GM23338 (cell line): ENCODE measurements at regions not wholly inside any gene's neighbourhood (a gene's known extent, or its start where the extent isn't known, plus 50 kb on each side); places are given as distances from the start of the nearest gene placed in this dataset.

Source experiments
- ATAC-seq: fragments of 200-7000 bp; cut with Tn5 transposase; 3 replicates; pipeline ENCODE4 v1.9.1; 2020
- DNase-seq: peaks from one replicate; pipeline ENCODE4 v3.0.0-alpha.2; 2015; ENCODE audit warnings: low spot score
- H2AFZ ChIP-seq: fragments of 200-600 bp; sonication (generic); 2 replicates; pipeline ENCODE4 v1.8.0; 2016; ENCODE audit warnings: antibody characterized with exemption, mild to moderate bottlenecking, moderate library complexity
- H3F3A ChIP-seq: fragments of 200-600 bp; sonication (generic); replicated peaks from 2 replicates; pipeline ENCODE4 v1.8.0; 2017; ENCODE audit warnings: antibody characterized with exemption, mixed run types, low read depth
- H3K27ac ChIP-seq: fragments of 200-600 bp; sonication (generic); 2 replicates; pipeline ENCODE4 v1.6.1; 2016; ENCODE audit warnings: low read depth
- H3K27me3 ChIP-seq: fragments of 200-600 bp; sonication (generic); 2 replicates; pipeline ENCODE4 v1.8.0; 2016; ENCODE audit warnings: mild to moderate bottlenecking, mixed run types, moderate library complexity; ENCODE audit not compliant: insufficient read depth
- H3K36me3 ChIP-seq: fragments of 200-600 bp; sonication (generic); 2 replicates; pipeline ENCODE4 v1.8.0; 2016; ENCODE audit warnings: mild to moderate bottlenecking; ENCODE audit not compliant: insufficient read depth
- H3K4me1 ChIP-seq: fragments of 200-600 bp; sonication (generic); 2 replicates; pipeline ENCODE4 v1.8.0; 2016; ENCODE audit warnings: mild to moderate bottlenecking, moderate library complexity; ENCODE audit not compliant: insufficient read depth
- H3K4me2 ChIP-seq: fragments of 200-600 bp; sonication (generic); 2 replicates; pipeline ENCODE4 v1.7.1; 2017; ENCODE audit warnings: mixed run types
- H3K4me3 ChIP-seq: fragments of 200-600 bp; sonication (generic); 2 replicates; pipeline ENCODE4 v1.6.1; 2016; ENCODE audit warnings: mixed run types
- H3K79me2 ChIP-seq: fragments of 200-600 bp; sonication (generic); replicated peaks from 2 replicates; pipeline ENCODE4 v1.8.0; 2017; ENCODE audit warnings: mild to moderate bottlenecking; ENCODE audit not compliant: insufficient read depth
- H3K9me2 ChIP-seq: fragments of 200-600 bp; sonication (generic); 2 replicates; pipeline ENCODE4 v1.8.0; 2017; ENCODE audit not compliant: insufficient read depth
- H4K20me1 ChIP-seq: fragments of 200-600 bp; sonication (generic); replicated peaks from 2 replicates; pipeline ENCODE4 v1.8.0; 2017; ENCODE audit warnings: mild to moderate bottlenecking; ENCODE audit not compliant: insufficient read depth
- H3K27ac Mint-ChIP-seq: 2 replicates; pipeline ENCODE4 v1.8.0; 2020; ENCODE audit warnings: inconsistent platforms, mild to moderate bottlenecking, moderate library complexity, mixed read lengths
- H3K27me3 Mint-ChIP-seq: 3 replicates; pipeline ENCODE4 v1.8.0; 2022; ENCODE audit warnings: low read depth, mild to moderate bottlenecking, moderate library complexity, mixed read lengths, inconsistent platforms; ENCODE audit not compliant: insufficient read depth, poor library complexity
- H3K36me3 Mint-ChIP-seq: 3 replicates; pipeline ENCODE4 v1.8.0; 2021; ENCODE audit warnings: low read depth, mild to moderate bottlenecking, inconsistent platforms, moderate library complexity, mixed read lengths
- H3K4me1 Mint-ChIP-seq: 3 replicates; pipeline ENCODE4 v1.8.0; 2020; ENCODE audit warnings: mild to moderate bottlenecking, inconsistent platforms, mixed read lengths
- H3K4me3 Mint-ChIP-seq: 3 replicates; pipeline ENCODE4 v1.8.0; 2021; ENCODE audit warnings: moderate library complexity, mild to moderate bottlenecking, inconsistent platforms, mixed read lengths
- H3K9me3 Mint-ChIP-seq: 3 replicates; pipeline ENCODE4 v1.8.0; 2020; ENCODE audit warnings: moderate library complexity, mild to moderate bottlenecking, inconsistent platforms, mixed read lengths
- CREB1 ChIP-seq: fragments of 250-450 bp; sonication (Bioruptor Pico); IDR thresholded peaks from 2 replicates; pipeline ENCODE4 v1.5.0; 2020; ENCODE audit warnings: low read depth, mild to moderate bottlenecking, moderate library complexity
- CTCF ChIP-seq, 2 experiments: fragments of 200-600 bp in 1 of 2; sonication (generic) in 1 of 2; conservative IDR thresholded peaks; 2 replicates each; pipeline versions ENCODE4 v1.5.1 to v1.6.1; 2016 to 2017; ENCODE audit warnings: antibody characterized with exemption in 2 of 2, low read depth in 2 of 2, mild to moderate bottlenecking in 2 of 2, moderate library complexity in 1 of 2
- ETS1 ChIP-seq: IDR thresholded peaks from 2 replicates; pipeline ENCODE4 v1.6.1; 2016; ENCODE audit warnings: antibody characterized with exemption
- EZH2 ChIP-seq: fragments of 200-600 bp; sonication (generic); IDR thresholded peaks from one replicate; pipeline ENCODE4 v1.8.0; 2017; ENCODE audit warnings: antibody characterized with exemption, mild to moderate bottlenecking, low read depth; ENCODE audit not compliant: unreplicated experiment
- JUNB ChIP-seq: IDR thresholded peaks from one replicate; pipeline ENCODE4 v1.6.1; 2016; ENCODE audit warnings: antibody characterized with exemption; ENCODE audit not compliant: unreplicated experiment
- NANOG ChIP-seq: IDR thresholded peaks from 2 replicates; pipeline ENCODE4 v1.6.1; 2016; ENCODE audit warnings: antibody characterized with exemption, borderline replicate concordance
- POLR2AphosphoS5 ChIP-seq: IDR thresholded peaks from 2 replicates; pipeline ENCODE4 v1.6.1; 2016; ENCODE audit warnings: antibody characterized with exemption, low read depth
- REST ChIP-seq: IDR thresholded peaks from one replicate; pipeline ENCODE4 v1.6.1; 2018; ENCODE audit warnings: antibody characterized with exemption; ENCODE audit not compliant: unreplicated experiment
- STAT1 ChIP-seq: IDR thresholded peaks from one replicate; pipeline ENCODE4 v1.6.1; 2016; ENCODE audit warnings: antibody characterized with exemption; ENCODE audit not compliant: unreplicated experiment
- ZNF114 ChIP-seq: fragments of 250-450 bp; sonication (Bioruptor Pico); IDR thresholded peaks from 2 replicates; pipeline ENCODE4 v1.5.0; 2020; ENCODE audit warnings: mild to moderate bottlenecking, moderate library complexity
- ZNF331 ChIP-seq: fragments of 250-450 bp; sonication (Bioruptor Pico); IDR thresholded peaks from 2 replicates; pipeline ENCODE4 v1.5.0; 2020; ENCODE audit warnings: low read depth, mild to moderate bottlenecking, moderate library complexity
- ZNF462 ChIP-seq: fragments of 250-450 bp; sonication (Bioruptor Pico); IDR thresholded peaks from 2 replicates; pipeline ENCODE4 v1.5.0; 2020; ENCODE audit warnings: mild to moderate bottlenecking, moderate library complexity

- no peak for TF ChIP-seq ETS1
- no peak for TF ChIP-seq ZNF114 (CRISPR knock-in tag)
- no peak for TF ChIP-seq CREB1
- TF ChIP-seq EZH2 = no peak
- no peak for TF ChIP-seq POLR2AphosphoS5
These were observed 190.1 kb upstream of the ITM2A start (continued) for GRCh38 chrX:79557212-79557611.

- Mint-ChIP-seq H3K27ac (no peak overlapping the region), H3K36me3 (no peaks in the 10 kb centered on the region), H3K9me3 (peaks cover 9% of the 10 kb centered on the region; the same call in 1 of the 3 replicates), H3K4me3 (no peak overlapping the region), H3K4me1 (no peaks in the 10 kb centered on the region), H3K27me3 (no peaks in the 10 kb centered on the region)
- Histone ChIP-seq H3K4me1 (no peaks in the 10 kb centered on the region), H4K20me1 (no peaks in the 10 kb centered on the region), H3K9me2 (no peaks in the 10 kb centered on the region), H3K27ac (no peak overlapping the region), H3K27me3 (no peaks in the 10 kb centered on the region), H3K79me2 (no peaks in the 10 kb centered on the region), H2AFZ (no peak overlapping the region), H3K4me2 (no peak overlapping the region), H3F3A (no peaks in the 10 kb centered on the region), H3K4me3 (no peak overlapping the region), H3K36me3 (no peaks in the 10 kb centered on the region)
- DNase-seq = no peak
- no peak for ATAC-seq
- TF ChIP-seq ZNF114 (CRISPR knock-in tag) = no peak
- no peak for TF ChIP-seq ZNF331 (CRISPR knock-in tag)
- TF ChIP-seq NANOG = no peak
- no peak for TF ChIP-seq CTCF (conservative IDR thresholded peaks at IDR 0.05; ENCODE audit: low read depth in 2 of 2)
- TF ChIP-seq ZNF462 (CRISPR knock-in tag) = no peak
- no peak for TF ChIP-seq ETS1
- TF ChIP-seq POLR2AphosphoS5 = no peak
- TF ChIP-seq REST = no peak
- no peak for TF ChIP-seq JUNB
- TF ChIP-seq STAT1 = no peak
These were observed 189.7 kb upstream of the ITM2A start for GRCh38 chrX:79556800-79557199.
